GM18858 (cell line): ENCODE measurements at regions not wholly inside any gene's neighbourhood (a gene's known extent, or its start where the extent isn't known, plus 50 kb on each side); places are given as distances from the start of the nearest gene placed in this dataset.
"Not testable (repeated sequence)": the region's sequence is repeated elsewhere in the genome, so short reads cannot be mapped to it uniquely, and the experiment has no call there.

Experiments used
- ATAC-seq: cut with Tn5 transposase; IDR thresholded peaks from one replicate; pipeline ENCODE4 v1.9.1; 2021; ENCODE audit not compliant: unreplicated experiment

- ATAC-seq = no peak
These were observed 428.8 kb upstream of the ONECUT1 start for GRCh38 chr15:53218666-53219580.

- no peak for ATAC-seq
These were observed 425.9 kb upstream of the ONECUT1 start for GRCh38 chr15:53216036-53216435.

GRCh38 chr15:53213336-53213735 is 423.2 kb upstream of the ONECUT1 start:
- ATAC-seq = no peak

- no peak for ATAC-seq
These were observed 422.6 kb upstream of the ONECUT1 start for GRCh38 chr15:53212785-53213184.

GRCh38 chr15:53210653-53211052 is 420.5 kb upstream of the ONECUT1 start:
- ATAC-seq = no peak

- ATAC-seq = no peak
These were observed 419.4 kb upstream of the ONECUT1 start for GRCh38 chr15:53209396-53210042.

- ATAC-seq = no peak
These were observed 418.6 kb upstream of the ONECUT1 start for GRCh38 chr15:53208751-53209150.

GRCh38 chr15:53203454-53203853 is 413.3 kb upstream of the ONECUT1 start:
- ATAC-seq = no peak

- ATAC-seq = no peak
These were observed 412.7 kb upstream of the ONECUT1 start for GRCh38 chr15:53202876-53203275.

- ATAC-seq = peak; percentile 76
These were observed 407.3 kb upstream of the ONECUT1 start for GRCh38 chr15:53197426-53197839.

GRCh38 chr15:53196788-53197187 is 406.7 kb upstream of the ONECUT1 start:
- no peak for ATAC-seq

- no peak for ATAC-seq
These were observed 406.1 kb upstream of the ONECUT1 start for GRCh38 chr15:53196242-53196641.

- ATAC-seq = no peak
These were observed 403.0 kb upstream of the ONECUT1 start for GRCh38 chr15:53193149-53193548.

GRCh38 chr15:53189860-53190259 is 399.7 kb upstream of the ONECUT1 start:
- ATAC-seq = no peak

GRCh38 chr15:53183449-53183848 is 393.3 kb upstream of the ONECUT1 start:
- not testable (repeated sequence) for ATAC-seq

GRCh38 chr15:53171571-53171970 is 381.4 kb upstream of the ONECUT1 start:
- no peak for ATAC-seq

- no peak for ATAC-seq
These were observed 376.6 kb upstream of the ONECUT1 start for GRCh38 chr15:53166684-53167201.

- no peak for ATAC-seq
These were observed 376.0 kb upstream of the ONECUT1 start for GRCh38 chr15:53165988-53166683.

- ATAC-seq = no peak
These were observed 370.1 kb upstream of the ONECUT1 start for GRCh38 chr15:53160092-53160704.

- ATAC-seq = no peak
These were observed 369.3 kb upstream of the ONECUT1 start for GRCh38 chr15:53159458-53159857.

GRCh38 chr15:53158995-53159394 is 368.9 kb upstream of the ONECUT1 start:
- ATAC-seq = no peak
